ENCODE measurements at regions not wholly inside any gene's neighbourhood (a gene's known extent, or its start where the extent isn't known, plus 50 kb on each side); places are given as distances from the start of the nearest gene placed in this dataset.

DNA sequence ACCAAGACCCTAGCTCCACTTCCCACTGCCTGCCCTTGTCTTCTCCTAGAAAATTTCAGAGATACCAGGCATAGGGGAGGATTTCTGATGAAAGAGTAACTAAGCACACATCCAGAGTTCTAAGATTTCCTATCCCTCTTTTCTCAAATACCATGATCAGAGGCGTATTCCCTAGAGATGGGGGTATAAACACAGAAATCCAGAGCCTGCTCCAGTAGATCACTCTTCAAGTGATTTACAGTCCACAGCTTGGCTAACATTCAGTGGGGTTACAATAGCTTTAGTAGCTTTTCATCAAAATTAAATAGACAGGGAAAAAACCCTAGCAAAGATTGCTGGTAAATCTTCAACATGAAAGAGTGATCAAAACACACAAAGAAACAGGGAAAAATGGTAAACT is 800.7 kb upstream of the GRM7 start:
- TF ChIP-seq, protein P1, sequence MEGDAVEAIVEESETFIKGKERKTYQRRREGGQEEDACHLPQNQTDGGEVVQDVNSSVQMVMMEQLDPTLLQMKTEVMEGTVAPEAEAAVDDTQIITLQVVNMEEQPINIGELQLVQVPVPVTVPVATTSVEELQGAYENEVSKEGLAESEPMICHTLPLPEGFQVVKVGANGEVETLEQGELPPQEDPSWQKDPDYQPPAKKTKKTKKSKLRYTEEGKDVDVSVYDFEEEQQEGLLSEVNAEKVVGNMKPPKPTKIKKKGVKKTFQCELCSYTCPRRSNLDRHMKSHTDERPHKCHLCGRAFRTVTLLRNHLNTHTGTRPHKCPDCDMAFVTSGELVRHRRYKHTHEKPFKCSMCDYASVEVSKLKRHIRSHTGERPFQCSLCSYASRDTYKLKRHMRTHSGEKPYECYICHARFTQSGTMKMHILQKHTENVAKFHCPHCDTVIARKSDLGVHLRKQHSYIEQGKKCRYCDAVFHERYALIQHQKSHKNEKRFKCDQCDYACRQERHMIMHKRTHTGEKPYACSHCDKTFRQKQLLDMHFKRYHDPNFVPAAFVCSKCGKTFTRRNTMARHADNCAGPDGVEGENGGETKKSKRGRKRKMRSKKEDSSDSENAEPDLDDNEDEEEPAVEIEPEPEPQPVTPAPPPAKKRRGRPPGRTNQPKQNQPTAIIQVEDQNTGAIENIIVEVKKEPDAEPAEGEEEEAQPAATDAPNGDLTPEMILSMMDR (IDR thresholded peaks at IDR 0.05), result no peak
- TF ChIP-seq POLR2A (IDR thresholded peaks at IDR 0.05), result no peak
